Left ventricle myocardium inferior (tissue), 1 donor: ENCODE measurements at regions not wholly inside any gene's neighbourhood (a gene's known extent, or its start where the extent isn't known, plus 50 kb on each side); places are given as distances from the start of the nearest gene placed in this dataset.

ENCODE experiments used
- DNase-seq: peaks from one replicate; pipeline ENCODE4 v3.0.0-alpha.2; 2020
- H3K27ac ChIP-seq: fragments of 200-600 bp; replicated peaks from 2 replicates; pipeline ENCODE4 v1.8.0; 2021
- H3K27me3 ChIP-seq: fragments of 200-600 bp; 2 replicates; pipeline ENCODE4 v1.8.0; 2021; ENCODE audit warnings: low read depth
- H3K36me3 ChIP-seq: fragments of 200-600 bp; 2 replicates; pipeline ENCODE4 v1.8.0; 2021
- H3K4me1 ChIP-seq: fragments of 200-600 bp; 2 replicates; pipeline ENCODE4 v1.8.0; 2021
- H3K4me3 ChIP-seq: fragments of 200-600 bp; 2 replicates; pipeline ENCODE4 v1.8.0; 2021; ENCODE audit warnings: mild to moderate bottlenecking, moderate library complexity
- H3K9me3 ChIP-seq: fragments of 200-600 bp; replicated peaks from 2 replicates; pipeline ENCODE4 v1.8.0; 2021
- CTCF ChIP-seq: fragments of 200-600 bp; IDR thresholded peaks from 2 replicates; pipeline ENCODE4 v1.8.0; 2021; ENCODE audit warnings: antibody characterized with exemption, mild to moderate bottlenecking, borderline replicate concordance
- intact Hi-C: fragments of 100-400 bp; cut with micrococcal nuclease; formaldehyde crosslinking; loops from one replicate; pipeline ENCODE4 v1.11.0; 2022
- donor health status: DM: no; HTN: yes; CAD: no; lungs with severe emphysema.

GRCh38 chr7:101691822-101692384 lies 62.8 kb upstream of the MYL10 start:
- Histone ChIP-seq H3K4me1 (peaks cover 20% of the 10 kb centered on the region), H3K27me3 (peaks cover 12% of the 10 kb centered on the region), H3K36me3 (no peaks in the 10 kb centered on the region), H3K4me3 (no peak overlapping the region), H3K9me3 (no peaks in the 10 kb centered on the region), H3K27ac (no peak overlapping the region)
- DNase-seq: no peak
- intact Hi-C loops: no loop called here
- TF ChIP-seq CTCF: no peak

- intact Hi-C loops: no loop called here
- no peak for TF ChIP-seq CTCF
Measured at GRCh38 chr7:101693498-101694091, 64.5 kb upstream of the MYL10 start.

GRCh38 chr7:101698964-101699363 lies 69.9 kb upstream of the MYL10 start:
- no peaks in the 10 kb centered on the region for H3K4me1 ChIP-seq
- intact Hi-C loops: no loop called here
- no peak overlapping the region for H3K27ac ChIP-seq
- no peaks in the 10 kb centered on the region for H3K9me3 ChIP-seq
- no peak overlapping the region for H3K4me3 ChIP-seq
- DNase-seq: no peak
- no peaks in the 10 kb centered on the region for H3K36me3 ChIP-seq
- TF ChIP-seq CTCF: no peak
- peaks cover 70% of the 10 kb centered on the region for H3K27me3 ChIP-seq

More at GRCh38 chr7:101693498-101694091, 64.5 kb upstream of the MYL10 start:
- no peak for DNase-seq
- H3K4me1 ChIP-seq: peaks cover 11% of the 10 kb centered on the region
- H3K27me3 ChIP-seq: peaks cover 25% of the 10 kb centered on the region
- no peaks in the 10 kb centered on the region for H3K9me3 ChIP-seq
- no peak overlapping the region for H3K27ac ChIP-seq
- H3K4me3 ChIP-seq: no peak overlapping the region
- no peaks in the 10 kb centered on the region for H3K36me3 ChIP-seq

GRCh38 chr7:101699399-101699798 lies 70.3 kb upstream of the MYL10 start:
- intact Hi-C loops: no loop called here
- peaks cover 70% of the 10 kb centered on the region for H3K27me3 ChIP-seq
- no peak for TF ChIP-seq CTCF

GRCh38 chr7:101699881-101700823 lies 71.1 kb upstream of the MYL10 start:
- TF ChIP-seq CTCF: no peak
- Histone ChIP-seq H3K9me3 (no peaks in the 10 kb centered on the region), H3K27me3 (peaks cover 76% of the 10 kb centered on the region), H3K4me3 (no peak overlapping the region), H3K27ac (no peak overlapping the region), H3K36me3 (no peaks in the 10 kb centered on the region), H3K4me1 (no peaks in the 10 kb centered on the region)
- no peak for DNase-seq
- intact Hi-C loops: no loop called here

More at GRCh38 chr7:101699399-101699798, 70.3 kb upstream of the MYL10 start:
- no peaks in the 10 kb centered on the region for H3K4me1 ChIP-seq
- DNase-seq: no peak
- no peak overlapping the region for H3K4me3 ChIP-seq
- H3K27ac ChIP-seq: no peak overlapping the region
- no peaks in the 10 kb centered on the region for H3K36me3 ChIP-seq
- H3K9me3 ChIP-seq: no peaks in the 10 kb centered on the region
